ENCODE measurements at regions not wholly inside any gene's neighbourhood (a gene's known extent, or its start where the extent isn't known, plus 50 kb on each side); places are given as distances from the start of the nearest gene placed in this dataset.

DNA sequence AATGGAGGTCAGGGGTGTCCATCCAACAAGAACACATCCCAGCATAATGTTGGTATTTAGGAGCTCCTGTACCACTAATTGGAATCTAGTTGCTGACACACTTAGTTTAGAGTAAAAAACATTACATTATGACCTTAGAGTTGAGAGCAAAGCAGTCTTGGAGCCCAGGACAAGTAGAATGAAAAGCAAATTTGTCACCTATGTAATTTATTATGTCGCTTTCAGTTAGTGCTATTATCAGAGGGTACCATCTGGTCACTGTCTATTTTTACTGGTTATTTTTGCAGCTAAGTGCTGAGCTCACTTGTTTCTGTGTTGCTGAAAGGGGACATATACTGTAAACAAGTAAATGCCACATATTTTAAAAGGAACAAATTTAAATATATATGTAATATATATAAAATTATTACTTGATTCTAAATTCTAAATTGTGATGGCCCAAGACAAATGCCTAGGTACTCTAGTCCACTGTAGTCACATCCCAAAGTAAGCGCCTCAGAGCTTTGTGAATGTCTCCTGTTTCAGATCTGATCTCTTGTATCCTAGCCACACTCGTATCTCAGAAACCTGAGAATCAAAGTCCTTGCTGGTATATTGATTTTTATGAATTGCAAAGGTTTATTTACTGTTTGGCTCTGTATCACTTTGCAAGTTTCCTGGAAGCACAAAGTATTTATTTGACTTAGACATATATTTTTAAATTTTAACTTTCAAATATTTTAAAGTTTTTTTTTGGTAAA lies 148.6 kb upstream of the MAN1A1 start (continued):
- TF ChIP-seq, protein P1, sequence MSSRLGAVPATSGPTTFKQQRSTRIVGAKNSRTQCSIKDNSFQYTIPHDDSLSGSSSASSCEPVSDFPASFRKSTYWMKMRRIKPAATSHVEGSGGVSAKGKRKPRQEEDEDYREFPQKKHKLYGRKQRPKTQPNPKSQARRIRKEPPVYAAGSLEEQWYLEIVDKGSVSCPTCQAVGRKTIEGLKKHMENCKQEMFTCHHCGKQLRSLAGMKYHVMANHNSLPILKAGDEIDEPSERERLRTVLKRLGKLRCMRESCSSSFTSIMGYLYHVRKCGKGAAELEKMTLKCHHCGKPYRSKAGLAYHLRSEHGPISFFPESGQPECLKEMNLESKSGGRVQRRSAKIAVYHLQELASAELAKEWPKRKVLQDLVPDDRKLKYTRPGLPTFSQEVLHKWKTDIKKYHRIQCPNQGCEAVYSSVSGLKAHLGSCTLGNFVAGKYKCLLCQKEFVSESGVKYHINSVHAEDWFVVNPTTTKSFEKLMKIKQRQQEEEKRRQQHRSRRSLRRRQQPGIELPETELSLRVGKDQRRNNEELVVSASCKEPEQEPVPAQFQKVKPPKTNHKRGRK (CRISPR knock-in tag; IDR thresholded peaks at IDR 0.05), result no peak
- TF ChIP-seq SP4 (CRISPR knock-in tag; IDR thresholded peaks at IDR 0.05), result no peak
- TF ChIP-seq, protein P2, sequence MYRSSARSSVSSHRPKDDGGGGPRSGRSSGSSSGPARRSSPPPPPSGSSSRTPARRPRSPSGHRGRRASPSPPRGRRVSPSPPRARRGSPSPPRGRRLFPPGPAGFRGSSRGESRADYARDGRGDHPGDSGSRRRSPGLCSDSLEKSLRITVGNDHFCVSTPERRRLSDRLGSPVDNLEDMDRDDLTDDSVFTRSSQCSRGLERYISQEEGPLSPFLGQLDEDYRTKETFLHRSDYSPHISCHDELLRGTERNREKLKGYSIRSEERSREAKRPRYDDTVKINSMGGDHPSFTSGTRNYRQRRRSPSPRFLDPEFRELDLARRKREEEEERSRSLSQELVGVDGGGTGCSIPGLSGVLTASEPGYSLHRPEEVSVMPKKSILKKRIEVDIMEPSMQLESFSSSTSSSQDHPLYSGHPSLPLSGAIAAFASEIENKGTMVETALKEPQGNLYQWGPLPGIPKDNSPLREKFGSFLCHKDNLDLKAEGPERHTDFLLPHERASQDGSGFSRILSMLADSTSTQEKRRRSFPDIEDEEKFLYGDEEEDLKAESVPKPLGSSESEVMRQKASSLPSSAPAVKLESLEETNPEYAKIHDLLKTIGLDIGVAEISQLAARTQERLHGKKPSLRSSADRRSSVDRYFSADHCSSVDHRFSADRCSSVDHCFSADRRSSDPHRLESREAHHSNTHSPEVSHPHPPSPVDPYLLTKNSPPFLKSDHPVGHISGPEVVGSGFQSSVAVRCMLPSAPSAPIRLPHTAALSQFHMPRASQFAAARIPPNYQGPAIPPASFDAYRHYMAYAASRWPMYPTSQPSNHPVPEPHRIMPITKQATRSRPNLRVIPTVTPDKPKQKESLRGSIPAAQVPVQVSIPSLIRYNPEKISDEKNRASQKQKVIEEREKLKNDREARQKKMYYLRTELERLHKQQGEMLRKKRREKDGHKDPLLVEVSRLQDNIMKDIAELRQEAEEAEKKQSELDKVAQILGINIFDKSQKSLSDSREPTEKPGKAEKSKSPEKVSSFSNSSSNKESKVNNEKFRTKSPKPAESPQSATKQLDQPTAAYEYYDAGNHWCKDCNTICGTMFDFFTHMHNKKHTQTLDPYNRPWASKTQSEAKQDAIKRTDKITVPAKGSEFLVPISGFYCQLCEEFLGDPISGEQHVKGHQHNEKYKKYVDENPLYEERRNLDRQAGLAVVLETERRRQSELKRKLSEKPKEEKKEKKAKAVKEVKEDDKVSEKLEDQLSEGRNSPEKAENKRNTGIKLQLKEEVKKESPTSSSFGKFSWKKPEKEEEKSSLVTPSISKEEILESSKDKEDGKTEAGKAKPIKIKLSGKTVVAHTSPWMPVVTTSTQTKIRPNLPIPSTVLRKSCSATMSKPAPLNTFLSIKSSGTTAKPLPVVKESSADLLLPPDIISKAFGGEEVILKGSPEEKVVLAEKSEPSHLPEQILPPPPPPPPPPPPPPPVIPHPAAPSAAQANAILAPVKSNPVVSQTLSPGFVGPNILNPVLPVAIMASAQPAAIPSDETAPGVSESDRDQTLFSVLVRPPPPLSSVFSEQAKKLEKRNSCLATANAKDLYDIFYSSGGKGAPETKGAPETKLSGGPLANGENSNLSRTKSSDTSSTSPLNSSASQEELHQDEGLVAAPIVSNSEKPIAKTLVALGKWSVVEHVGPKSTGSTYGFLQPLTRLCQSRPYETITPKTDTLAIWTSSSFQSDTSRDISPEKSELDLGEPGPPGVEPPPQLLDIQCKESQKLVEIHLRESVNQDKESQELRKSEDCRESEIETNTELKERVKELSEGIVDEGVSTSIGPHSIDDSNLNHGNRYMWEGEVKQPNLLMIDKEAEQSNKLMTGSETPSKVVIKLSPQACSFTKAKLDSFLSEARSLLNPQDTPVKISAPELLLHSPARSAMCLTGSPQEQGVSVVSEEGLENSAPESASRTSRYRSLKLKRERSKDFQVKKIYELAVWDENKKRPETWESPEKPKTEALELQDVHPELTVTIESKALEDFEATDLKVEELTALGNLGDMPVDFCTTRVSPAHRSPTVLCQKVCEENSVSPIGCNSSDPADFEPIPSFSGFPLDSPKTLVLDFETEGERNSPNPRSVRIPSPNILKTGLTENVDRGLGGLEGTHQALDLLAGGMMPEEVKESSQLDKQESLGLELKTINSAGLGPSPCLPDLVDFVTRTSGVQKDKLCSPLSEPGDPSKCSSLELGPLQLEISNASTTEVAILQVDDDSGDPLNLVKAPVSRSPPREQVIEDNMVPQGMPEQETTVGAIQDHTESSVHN (CRISPR knock-in tag; IDR thresholded peaks at IDR 0.05), result no peak
- TF ChIP-seq, protein P3, sequence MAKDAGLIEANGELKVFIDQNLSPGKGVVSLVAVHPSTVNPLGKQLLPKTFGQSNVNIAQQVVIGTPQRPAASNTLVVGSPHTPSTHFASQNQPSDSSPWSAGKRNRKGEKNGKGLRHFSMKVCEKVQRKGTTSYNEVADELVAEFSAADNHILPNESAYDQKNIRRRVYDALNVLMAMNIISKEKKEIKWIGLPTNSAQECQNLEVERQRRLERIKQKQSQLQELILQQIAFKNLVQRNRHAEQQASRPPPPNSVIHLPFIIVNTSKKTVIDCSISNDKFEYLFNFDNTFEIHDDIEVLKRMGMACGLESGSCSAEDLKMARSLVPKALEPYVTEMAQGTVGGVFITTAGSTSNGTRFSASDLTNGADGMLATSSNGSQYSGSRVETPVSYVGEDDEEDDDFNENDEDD (CRISPR knock-in tag; IDR thresholded peaks at IDR 0.05; ENCODE audit: borderline replicate concordance), result no peak
- peak; percentile 62 for TF ChIP-seq HNF4G (IDR thresholded peaks at IDR 0.05; ENCODE audit: borderline replicate concordance, low read depth, low read length)
- no peak for TF ChIP-seq HNF4G (CRISPR knock-in tag; IDR thresholded peaks at IDR 0.05; ENCODE audit: borderline replicate concordance, low read depth)
- no peak for TF ChIP-seq ZNF180 (CRISPR knock-in tag; IDR thresholded peaks at IDR 0.05; ENCODE audit: borderline replicate concordance, low read depth)
- no peak for TF ChIP-seq ZBTB3 (CRISPR knock-in tag; IDR thresholded peaks at IDR 0.05; ENCODE audit: borderline replicate concordance, low read depth)
- no peak for TF ChIP-seq ZBTB7A (CRISPR knock-in tag; IDR thresholded peaks at IDR 0.05)
- TF ChIP-seq, protein P4, sequence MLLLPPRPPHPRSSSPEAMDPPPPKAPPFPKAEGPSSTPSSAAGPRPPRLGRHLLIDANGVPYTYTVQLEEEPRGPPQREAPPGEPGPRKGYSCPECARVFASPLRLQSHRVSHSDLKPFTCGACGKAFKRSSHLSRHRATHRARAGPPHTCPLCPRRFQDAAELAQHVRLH (CRISPR knock-in tag; IDR thresholded peaks at IDR 0.05; ENCODE audit: borderline replicate concordance, low read depth), result no peak
- no peak for TF ChIP-seq SMAD1 (CRISPR knock-in tag; IDR thresholded peaks at IDR 0.05; ENCODE audit: borderline replicate concordance, low read depth)
- TF ChIP-seq MEIS2 (CRISPR knock-in tag; IDR thresholded peaks at IDR 0.05), result no peak
- no peak for TF ChIP-seq ZNF253 (CRISPR knock-in tag; IDR thresholded peaks at IDR 0.05; ENCODE audit: borderline replicate concordance)
- TF ChIP-seq ELF4 (CRISPR knock-in tag; IDR thresholded peaks at IDR 0.05; ENCODE audit: borderline replicate concordance), result no peak
- no peak for TF ChIP-seq ZSCAN21 (CRISPR knock-in tag; IDR thresholded peaks at IDR 0.05; ENCODE audit: borderline replicate concordance)
- TF ChIP-seq ZC3H4 (CRISPR knock-in tag; IDR thresholded peaks at IDR 0.05; ENCODE audit: borderline replicate concordance), result no peak
